ENCODE measurements at regions not wholly inside any gene's neighbourhood (a gene's known extent, or its start where the extent isn't known, plus 50 kb on each side); places are given as distances from the start of the nearest gene placed in this dataset.

DNA sequence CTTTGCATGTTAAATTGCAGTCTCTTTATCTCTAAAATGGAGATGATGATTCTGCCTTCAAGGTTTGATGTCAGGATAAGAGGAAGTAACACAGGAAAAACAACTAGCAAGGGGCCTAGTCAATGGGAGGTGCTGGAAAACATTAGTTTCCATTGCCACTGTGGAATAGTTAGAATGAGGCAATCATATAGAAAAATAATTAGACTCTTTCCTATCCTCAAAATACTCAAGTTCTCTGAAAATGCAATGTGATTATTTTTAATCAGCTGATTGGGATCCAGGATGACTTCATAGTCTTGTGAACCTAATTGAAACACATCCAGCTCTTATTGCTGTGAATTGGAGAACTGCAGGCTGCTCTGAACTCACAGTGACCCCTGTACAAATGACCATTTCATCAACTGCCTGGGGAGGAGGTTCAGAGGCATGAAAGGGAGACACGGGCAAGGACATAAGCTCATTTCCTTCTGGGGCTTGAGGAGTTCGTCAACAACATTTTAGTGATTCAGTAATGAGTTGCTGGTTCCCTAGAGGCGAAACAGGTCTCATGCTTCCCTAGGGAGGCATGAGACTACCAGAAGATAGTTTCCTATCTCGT lies 422.5 kb downstream of the LPIN1 start:
- no peak for DNase-seq (ENCODE audit: low read depth in 2 of 2)

DNA sequence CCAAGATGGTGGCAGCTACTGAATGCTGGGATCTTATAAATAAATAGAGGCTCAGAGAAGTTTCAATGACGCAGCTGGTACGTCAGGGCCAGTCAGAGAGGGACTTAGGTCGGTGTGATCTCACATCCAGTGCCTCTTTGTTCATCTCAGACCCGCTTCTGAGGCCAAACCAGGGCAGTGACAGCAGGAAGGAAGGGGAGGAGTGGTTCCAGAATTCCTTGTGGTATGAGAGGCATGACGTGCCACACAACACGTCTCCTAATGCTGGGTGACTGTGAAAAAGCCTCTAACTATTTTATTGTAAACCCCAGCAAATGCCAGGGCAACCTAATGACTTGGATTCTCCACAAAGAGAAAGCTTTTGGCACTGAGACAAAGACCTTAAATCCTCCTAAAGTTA lies 423.3 kb downstream of the LPIN1 start:
- no peak for DNase-seq (ENCODE audit: low read depth in 2 of 2)

DNA sequence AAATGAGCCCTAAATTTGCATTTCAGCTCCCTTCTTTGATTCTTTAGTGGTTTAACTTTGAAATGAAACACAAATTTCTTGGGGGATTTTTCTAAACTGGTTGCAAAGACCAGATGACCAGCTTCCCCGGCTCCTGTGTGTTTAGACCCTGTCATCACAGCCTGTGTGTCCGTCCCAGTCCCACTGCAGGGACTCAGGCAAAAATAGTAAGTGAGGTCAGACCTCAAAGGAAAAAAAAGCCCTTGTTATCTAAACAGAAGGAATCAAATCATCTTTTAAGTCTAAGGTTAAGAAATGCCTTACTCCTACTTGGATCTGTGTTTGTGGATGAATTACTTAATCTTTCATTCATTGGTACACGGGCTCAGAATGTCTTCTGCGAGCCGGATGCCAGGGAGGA lies 423.7 kb downstream of the LPIN1 start:
- DNase-seq (ENCODE audit: low read depth in 2 of 2) = no peak

DNA sequence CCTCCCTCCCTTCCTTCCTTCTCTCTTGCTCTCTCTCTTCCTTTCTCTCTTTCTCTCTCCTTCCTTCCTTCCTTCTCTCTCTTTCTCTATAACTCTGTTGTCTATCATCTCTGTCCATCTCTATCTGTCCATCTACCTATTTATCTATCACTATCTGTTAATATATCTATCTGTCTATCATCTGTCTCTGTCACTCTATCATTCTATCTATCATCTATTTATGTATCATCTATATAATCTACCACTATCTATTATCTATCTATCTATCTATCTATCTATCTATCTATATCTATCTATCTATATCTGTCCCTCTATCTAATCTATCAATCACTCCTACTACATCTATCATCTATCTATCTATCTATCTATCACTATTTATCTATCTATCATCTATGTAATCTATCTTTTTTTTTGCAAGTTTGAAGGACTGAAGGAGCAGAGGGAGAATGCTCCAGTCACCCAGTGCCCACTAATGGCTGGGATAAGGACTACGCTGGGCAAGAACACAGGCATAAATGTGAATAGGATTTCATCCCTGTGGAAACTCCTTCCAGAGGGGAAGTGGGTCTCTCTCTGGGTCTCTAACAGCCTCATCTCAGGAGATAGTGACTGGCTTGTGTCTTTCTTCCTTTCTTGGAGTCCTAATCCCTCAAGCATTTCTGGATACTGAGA lies 427.0 kb downstream of the LPIN1 start:
- DNase-seq (ENCODE audit: low read depth in 2 of 2) = no peak

DNA sequence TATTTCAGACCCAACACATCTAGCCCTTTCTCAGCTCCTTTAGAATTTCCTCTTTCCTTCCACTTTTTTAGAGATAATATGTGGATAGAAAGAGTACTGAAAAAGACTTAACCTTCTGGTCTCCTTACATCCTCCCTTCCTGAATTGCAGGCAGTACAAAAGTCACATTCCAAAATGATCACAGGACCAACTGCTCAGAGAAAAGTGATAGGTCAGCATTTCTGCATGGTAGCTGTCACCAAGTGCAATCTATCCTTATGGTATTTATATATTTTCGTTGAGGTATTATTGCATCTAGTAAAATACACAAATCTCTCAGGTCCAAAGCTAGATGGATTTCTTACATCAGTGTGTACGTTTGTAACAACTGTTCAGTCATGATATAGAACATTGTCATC lies 427.5 kb downstream of the LPIN1 start:
- DNase-seq (ENCODE audit: low read depth in 2 of 2) = no peak

DNA sequence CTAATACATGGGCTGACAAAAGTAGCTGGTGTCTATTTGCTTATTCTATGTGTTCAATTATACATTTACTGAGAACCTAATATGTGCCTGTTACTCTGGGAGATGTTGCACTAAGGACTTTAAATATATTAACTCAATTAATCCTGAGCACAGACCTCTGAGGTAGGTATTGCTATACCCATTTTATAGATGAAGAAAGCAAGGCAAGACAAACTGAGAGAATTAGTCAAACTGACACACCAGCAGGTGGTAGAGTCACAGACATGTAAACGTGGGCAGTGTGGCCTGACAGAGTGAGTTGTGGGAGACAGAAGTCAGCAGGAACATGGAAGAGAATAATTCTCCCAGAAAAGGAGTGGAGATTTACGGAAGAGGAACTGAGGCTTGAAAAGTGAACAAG lies 428.9 kb downstream of the LPIN1 start:
- DNase-seq (ENCODE audit: low read depth in 2 of 2) = no peak

DNA sequence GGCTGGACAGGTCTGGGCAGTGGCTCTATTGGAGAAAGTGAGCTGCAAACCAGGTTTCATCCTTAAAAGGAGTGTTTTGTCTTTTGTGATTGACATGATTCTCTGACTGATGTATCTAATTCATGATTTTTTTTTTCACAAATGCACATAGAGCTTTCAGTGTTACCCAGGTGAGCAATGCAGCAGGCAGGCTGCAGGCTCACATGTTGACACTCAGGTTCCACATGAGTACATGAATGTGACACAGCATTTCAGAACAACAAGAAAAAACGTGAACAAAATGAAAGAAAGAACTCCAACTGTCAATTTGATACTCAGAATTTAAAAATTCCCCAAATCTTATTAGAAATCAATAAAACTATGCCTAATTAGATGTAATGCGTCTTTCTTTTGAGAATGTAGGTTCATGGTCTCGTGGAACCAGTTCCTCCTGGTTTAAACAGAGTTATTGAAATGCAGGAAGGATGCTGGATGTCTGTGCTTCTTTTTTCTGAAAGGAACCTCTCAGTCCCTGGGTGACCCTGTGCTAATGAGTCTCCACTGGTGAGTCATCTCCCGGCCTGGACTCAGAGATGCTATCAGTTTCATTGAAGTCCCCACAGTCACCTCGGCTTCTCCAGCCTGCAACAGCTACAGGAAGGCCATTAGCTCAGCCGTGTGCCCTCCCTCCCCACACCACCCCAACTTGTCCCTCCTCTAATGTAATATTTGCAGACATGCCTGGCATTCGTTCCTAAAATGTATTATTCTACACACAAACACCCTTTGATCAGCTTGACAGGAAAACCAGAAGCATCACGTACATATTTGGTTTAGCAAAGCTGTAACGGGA lies 430.4 kb downstream of the LPIN1 start:
- peak in 1 of 2 donors; percentile 2 for DNase-seq (ENCODE audit: low read depth in 2 of 2)

DNA sequence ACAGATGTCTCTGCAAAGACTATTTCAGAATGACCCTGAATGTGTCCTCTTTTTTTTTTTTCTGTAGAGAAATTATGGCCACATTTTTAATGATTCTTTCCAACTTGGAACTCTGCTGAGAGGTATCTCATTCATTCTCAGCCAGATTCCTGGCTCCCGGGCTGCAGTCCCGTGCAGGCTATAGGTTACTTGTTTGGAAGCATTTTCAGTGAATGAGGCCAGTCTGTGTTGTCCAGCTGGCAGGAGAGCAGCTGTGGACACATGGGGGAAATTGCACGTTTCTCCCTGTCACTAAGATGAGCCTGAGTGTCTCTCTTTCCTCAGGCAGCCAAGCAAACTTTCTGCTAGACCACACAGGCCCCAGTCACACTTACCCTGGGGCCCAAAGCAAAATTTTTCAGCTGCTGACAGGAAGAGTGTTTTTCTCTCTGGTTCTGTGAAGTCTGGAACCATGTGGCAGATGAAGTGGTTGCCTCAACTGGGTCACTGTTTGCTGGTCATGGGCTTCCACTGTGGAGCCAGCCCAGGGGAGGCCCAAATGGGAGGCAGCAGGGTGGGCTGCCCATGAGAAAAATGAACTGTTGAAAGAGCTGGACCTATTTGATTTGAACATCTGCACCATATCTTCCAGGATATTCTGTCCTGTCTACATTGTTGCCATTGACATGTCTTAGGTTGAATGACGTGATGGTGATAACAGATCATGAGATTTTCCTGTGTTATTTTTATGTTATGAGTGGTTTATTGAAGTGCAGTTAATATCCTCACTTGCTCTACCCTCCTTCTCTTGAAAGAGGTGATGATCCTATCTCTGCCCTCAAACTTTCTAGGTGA lies 431.2 kb downstream of the LPIN1 start:
- no peak for DNase-seq (ENCODE audit: low read depth in 2 of 2)

DNA sequence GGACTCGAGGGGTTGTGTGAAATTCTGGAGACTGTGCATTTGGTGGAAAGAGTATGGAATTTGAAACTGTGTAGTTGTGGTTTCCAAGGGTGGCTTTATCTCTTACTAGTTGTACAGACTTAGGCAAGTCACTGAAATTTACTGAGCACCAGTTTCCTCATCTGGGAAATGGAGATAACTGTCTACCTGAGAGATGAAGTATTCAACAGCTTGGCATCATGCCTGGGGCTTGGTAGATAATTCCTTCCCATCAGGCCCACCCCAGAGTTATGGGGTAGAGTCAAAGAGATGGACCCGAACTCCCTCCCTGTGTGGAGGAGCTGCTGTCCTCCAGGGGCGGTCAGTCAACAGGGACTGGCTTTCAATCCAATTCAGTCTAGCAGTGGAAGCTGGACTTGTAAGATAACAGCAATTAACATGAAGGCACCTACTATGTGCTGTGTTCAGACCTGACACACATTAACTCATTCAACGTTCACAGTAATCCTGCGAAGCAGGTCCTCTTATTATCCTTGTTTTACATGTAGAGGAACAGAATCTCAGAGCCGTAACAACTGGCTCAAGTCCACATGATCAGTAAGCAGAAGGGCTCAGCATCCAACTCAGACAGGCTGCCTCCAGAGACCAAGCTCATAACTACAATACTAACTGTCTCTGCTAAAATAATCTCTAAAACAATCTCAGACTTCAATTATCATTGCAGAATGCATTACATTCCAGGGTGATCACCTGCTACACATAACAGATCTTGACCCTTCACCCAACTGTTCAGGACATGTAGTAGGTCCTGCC lies 432.1 kb downstream of the LPIN1 start:
- no peak for DNase-seq (ENCODE audit: low read depth in 2 of 2)

DNA sequence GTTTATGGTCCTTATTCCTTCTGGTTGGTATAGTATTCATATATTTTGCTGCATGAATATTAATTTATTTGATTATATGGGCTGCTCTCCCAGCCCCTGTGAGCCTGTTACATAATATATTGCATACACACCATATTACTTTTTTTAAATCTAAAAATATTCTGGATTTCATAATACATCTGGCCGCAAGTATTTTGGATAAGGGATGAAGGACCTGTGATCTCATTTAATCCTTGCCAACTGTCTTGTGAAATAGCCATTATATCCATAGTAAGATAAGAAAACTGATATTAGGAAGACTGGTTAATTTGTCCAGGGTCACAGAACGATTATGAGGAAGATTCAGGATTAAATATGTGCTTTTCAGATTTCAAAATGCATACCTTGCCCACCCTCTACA lies 433.6 kb downstream of the LPIN1 start:
- no peak for DNase-seq (ENCODE audit: low read depth in 2 of 2)

DNA sequence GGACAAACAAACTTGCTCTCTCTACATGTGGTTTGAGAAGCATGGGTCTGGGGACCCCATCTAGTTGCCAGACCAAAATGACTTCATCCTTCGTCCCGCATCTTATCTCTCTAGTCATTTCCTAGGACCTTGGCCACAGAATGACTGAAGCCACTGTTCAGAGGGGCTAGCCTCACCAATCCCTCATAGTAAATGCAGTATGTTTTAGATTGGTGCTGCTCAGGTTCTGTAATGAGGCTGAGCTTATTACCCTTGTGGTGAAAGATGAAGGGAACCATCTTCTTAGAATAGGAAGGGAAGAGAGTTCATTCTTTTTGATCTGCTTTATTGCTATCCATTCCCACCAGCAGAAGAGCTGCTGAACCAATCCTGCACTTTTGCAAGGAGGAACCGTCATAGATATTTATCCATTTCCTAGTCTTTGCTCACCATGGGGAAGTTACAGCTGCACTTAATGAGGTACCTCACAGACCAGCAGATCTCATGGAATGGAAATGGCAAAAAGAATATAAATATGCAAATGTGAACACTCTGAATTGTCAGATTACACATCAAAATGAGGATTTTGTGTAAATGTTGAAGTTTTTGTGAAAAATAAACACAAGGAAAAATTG lies 436.7 kb downstream of the LPIN1 start:
- no peak for DNase-seq (ENCODE audit: low read depth in 2 of 2)

DNA sequence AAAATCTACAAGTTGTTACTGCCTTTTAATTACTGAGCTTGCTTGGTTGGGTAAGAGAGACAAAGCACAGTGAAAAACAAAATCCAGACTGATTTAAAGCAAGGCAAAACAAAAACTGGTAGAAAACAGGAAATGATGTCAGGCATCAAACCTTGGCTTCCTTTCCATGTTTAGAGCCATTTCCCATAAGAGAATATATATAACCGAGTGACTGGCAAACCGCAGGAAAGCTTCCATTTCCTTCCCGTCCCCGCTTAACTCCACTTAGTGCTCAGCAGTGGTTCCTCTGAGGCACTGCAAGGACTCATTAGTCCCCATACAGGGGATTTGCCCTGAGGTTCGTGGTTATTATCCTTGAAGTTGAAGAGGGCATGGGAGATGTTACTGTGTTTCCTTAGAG lies 446.3 kb downstream of the LPIN1 start:
- DNase-seq (ENCODE audit: low read depth in 2 of 2) = no peak

DNA sequence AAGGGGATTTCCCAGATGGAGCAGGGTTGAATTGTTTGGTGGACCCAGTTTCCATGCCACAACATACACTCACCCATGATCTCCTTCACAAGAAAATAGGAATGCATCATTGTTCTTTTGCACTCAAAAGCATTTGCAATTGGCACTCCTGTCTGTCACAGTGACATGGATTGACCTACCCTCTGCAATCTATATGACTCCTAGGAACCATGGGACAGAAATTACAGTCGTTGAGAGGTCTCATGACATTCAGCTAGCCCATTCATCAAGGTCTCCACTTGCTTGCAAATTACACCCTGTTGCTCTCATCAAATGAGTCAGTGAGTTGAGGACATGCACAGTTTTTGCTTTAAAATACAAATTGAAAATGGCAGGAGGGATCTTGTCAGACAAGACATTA lies 448.5 kb downstream of the LPIN1 start:
- no peak for DNase-seq (ENCODE audit: low read depth in 2 of 2)

DNA sequence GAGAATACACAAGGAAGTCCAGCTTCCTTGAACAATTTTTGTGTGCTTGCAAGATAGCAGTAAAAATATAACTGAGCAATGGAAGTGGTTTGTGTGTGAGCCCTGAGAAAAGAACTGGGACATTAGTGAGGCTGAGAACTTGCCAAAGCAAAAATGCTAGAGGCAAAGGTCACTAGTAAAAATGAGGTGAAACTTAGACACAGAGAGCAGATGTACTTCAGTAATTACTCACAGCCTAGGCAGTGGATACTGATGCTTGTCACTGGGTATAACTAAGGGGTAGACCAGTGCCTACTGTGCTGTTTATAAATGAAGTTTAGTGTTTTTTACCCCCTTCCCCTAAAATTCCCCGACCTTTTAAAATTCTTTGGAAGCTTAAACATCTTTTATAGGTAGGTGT lies 450.1 kb downstream of the LPIN1 start:
- DNase-seq (ENCODE audit: low read depth in 2 of 2) = no peak

DNA sequence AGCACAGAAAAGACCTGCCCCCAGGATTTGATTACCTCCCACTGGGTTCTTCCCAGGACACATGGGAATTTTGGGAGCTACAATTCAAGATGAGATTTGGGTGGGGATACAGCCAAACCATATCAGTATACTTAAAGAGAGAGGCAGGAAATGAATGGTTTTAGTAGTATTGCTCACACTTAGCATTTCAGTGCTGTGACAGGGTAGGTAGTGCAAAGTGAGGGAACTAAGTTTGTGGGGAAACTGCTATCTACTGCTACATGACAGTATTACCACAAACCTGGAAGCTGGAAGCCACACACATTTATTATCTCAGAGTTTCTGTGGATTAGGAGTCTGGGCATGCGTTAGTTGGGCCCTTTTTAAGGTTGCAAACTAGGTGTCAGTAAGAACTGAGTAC lies 450.7 kb downstream of the LPIN1 start:
- no peak for DNase-seq (ENCODE audit: low read depth in 2 of 2)

DNA sequence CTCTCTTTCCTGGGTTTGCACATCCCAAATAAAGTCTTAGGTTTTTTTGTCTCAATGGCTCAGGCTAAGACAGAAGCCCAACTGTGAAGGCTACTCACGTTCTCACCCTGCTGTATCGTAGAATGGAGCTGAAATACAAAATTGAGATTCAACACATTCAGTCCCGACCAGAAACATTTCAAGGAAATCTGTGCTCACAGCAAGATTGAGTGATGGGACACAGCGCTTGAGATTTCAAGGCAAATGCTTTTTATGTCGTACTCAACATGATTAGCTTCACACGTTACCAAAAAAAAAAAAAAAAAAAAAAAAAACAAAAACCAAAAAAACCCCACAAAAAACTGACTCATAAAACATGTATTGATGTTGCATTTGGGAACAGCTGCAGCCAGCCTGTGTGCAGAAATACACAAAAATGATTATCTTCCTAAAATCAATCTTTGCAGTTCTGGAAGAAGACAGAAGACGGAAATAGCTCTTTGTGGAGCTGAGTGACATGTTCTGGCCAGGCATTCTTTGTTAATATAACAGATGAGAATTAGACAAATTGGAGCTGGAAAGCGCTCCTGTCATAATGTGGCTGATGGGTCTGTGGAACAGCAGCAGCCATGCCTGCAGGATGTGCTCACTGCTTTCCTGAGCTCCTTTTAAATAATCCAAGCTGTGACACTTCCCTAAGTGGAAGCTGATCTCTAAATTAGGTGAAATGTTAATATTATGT lies 453.2 kb downstream of the LPIN1 start:
- no peak for DNase-seq (ENCODE audit: low read depth in 2 of 2)

DNA sequence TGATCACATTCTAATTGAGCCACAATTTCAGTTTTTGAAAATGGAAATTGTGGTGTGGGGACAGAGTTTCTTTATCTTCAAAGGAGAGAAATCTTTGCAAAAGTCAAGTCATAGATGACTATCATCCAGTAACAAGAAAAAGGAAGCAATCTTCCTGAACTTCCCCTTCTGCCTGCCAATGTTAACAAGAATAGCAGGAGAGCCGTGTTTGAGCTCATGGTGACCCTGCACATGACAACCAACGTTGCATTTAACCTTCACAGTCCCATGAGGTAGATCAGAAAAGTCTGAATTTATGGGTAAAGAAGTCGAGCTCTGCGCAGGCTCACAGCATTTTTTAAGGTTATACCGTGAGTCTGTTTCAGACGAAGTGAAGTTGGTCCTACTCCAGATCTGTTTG lies 454.9 kb downstream of the LPIN1 start:
- DNase-seq (ENCODE audit: low read depth in 2 of 2) = no peak

DNA sequence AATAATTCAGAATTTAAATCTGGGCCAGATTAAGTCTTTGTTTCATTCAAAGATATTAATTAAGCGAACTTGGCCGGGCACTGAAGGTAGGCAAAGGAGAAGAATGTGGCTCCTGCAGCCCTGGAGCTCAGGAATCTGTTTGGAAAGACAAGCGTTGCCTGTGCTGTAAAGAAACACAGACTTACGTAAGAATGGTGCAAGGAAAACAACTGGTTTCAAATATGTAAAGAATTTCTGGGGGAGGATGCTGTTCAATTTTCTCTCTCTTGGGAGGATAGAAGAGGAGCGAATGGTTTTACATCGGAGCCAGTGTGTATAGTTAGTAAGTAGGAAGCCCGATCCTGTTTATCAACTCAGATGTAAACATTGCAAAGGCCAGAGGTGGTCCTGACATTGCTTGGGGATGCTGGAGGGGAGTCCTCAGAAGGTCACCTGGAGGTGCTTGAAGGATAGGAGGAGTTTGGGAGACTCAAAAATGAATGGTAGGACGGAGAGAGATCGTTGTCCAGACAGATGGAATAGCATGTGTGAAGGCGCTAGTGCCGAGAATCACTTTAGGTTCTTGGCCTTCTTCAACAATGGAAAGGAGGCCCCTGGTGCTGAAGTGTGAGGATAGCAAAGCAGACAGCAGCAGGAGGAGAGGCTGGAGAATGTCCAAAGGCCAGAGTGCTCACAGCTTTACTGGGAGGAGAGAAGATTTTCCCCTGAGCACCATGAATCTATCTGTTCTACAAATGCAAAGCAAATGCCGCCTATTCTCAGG lies 456.1 kb downstream of the LPIN1 start:
- DNase-seq (ENCODE audit: low read depth in 2 of 2) = no peak

DNA sequence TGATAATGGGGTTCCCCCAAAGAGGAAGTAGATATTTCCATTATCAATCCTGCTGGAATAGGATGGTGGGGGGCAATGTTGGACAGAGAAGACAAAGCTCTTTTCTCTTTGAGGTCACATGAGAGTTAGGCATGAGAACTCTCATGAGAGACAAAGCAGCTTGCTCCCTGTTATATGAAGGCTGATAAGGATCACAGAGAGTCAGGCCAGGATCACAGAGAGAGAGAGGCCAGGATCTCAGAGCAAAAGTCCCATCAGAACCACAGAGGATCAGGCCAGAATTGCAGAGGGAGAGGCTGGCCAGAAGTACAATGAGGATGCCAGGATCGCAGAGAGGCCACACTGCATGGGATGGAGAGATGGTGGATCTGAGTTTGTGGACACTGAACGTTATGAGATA lies 457.1 kb downstream of the LPIN1 start:
- DNase-seq (ENCODE audit: low read depth in 2 of 2) = no peak

DNA sequence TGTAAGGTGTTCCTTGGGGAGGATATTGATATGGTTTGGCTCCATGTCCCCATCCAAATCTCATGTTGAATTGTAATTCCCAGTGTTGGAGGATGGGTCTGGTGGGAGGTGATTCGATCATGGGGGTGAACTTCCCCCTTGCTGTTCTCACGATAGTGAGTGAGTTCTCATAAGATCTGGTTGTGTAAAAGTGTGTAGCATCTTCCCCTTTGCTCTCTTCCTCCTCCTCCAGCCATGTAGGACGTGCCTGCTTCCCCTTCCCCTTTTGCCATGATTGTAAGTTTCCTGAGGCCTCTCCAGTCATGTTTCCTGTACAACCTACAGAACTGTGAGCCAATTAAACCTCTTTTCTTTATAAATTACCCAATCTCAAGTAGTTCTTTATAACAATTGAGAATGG lies 458.7 kb downstream of the LPIN1 start:
- DNase-seq (ENCODE audit: low read depth in 2 of 2) = no peak
